Smooth muscle cell (in vitro differentiated cells): ENCODE measurements at regions not wholly inside any gene's neighbourhood (a gene's known extent, or its start where the extent isn't known, plus 50 kb on each side); places are given as distances from the start of the nearest gene placed in this dataset.

Experiments used
- DNase-seq: peaks from one replicate; lab custom pipeline; 2025; ENCODE audit not compliant: unreplicated experiment; lab: John Stamatoyannopoulos, UW
- H2AFZ ChIP-seq: fragments of 200-600 bp; sonication (generic); 2 replicates; pipeline ENCODE4 v1.6.0; 2016; ENCODE audit warnings: antibody characterized with exemption, low read depth, mild to moderate bottlenecking
- H3F3A ChIP-seq: fragments of 200-600 bp; sonication (generic); 2 replicates; pipeline ENCODE4 v1.6.0; 2017; ENCODE audit warnings: antibody characterized with exemption, low read depth
- H3K27ac ChIP-seq: fragments of 200-600 bp; sonication (generic); 2 replicates; pipeline ENCODE4 v1.5.1; 2016; ENCODE audit warnings: low read depth, mild to moderate bottlenecking
- H3K27me3 ChIP-seq: fragments of 200-600 bp; sonication (generic); 2 replicates; pipeline ENCODE4 v1.6.1; 2016; ENCODE audit warnings: low read depth, mild to moderate bottlenecking
- H3K36me3 ChIP-seq: fragments of 200-600 bp; sonication (generic); 2 replicates; pipeline ENCODE4 v1.5.1; 2016; ENCODE audit warnings: low read depth
- H3K4me1 ChIP-seq: fragments of 200-600 bp; sonication (generic); 2 replicates; pipeline ENCODE4 v1.5.1; 2016; ENCODE audit warnings: low read depth
- H3K4me2 ChIP-seq: fragments of 200-600 bp; sonication (generic); 2 replicates; pipeline ENCODE4 v1.6.0; 2016; ENCODE audit warnings: mild to moderate bottlenecking
- H3K4me3 ChIP-seq: fragments of 200-600 bp; sonication (generic); 2 replicates; pipeline ENCODE4 v1.5.1; 2016; ENCODE audit warnings: mild to moderate bottlenecking
- H3K79me2 ChIP-seq: fragments of 200-600 bp; sonication (generic); 2 replicates; pipeline ENCODE4 v1.6.0; 2016; ENCODE audit warnings: low read depth, mild to moderate bottlenecking
- H3K9ac ChIP-seq: fragments of 200-600 bp; sonication (generic); 2 replicates; pipeline ENCODE4 v1.6.0; 2016; ENCODE audit warnings: low read depth
- H3K9me3 ChIP-seq: fragments of 200-600 bp; sonication (generic); replicated peaks from 2 replicates; pipeline ENCODE4 v1.5.1; 2016; ENCODE audit warnings: low read depth
- H4K20me1 ChIP-seq: fragments of 200-600 bp; sonication (generic); 2 replicates; pipeline ENCODE4 v1.6.0; 2016; ENCODE audit warnings: low read depth
- CTCF ChIP-seq: fragments of 200-600 bp; sonication (generic); IDR thresholded peaks from 2 replicates; pipeline ENCODE4 v1.5.1; 2017; ENCODE audit warnings: borderline replicate concordance, mild to moderate bottlenecking, antibody characterized with exemption; ENCODE audit not compliant: insufficient read depth, poor library complexity, severe bottlenecking
- whole genome bisulfite sequencing: methylation state at CpG from one replicate; pipeline ENCODE4 v1.1.7; 2016; ENCODE audit warnings: low lambda C conversion rate; 5-methylcytosine and 5-hydroxymethylcytosine counted together

DNA sequence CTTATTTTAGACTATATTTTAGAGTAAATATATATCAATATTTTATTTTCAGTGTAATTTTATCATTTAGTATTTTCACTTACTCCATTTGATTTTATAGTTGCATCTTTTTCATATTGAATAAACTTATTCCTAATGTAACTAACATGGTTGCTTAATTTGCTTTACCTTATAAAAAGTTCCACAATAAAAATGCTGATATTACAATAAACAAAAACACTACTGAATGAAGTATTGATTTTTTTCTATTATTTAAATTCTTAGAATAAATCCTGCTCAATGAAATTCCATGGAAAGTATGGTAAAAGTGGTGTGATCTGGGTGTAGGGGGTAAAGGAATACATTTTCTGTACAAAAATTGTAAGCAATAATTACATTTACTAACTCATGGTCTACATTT, 2074.9 kb upstream of the C9orf72 start:
- Histone ChIP-seq H3K4me3 (no peak overlapping the region), H4K20me1 (no peaks in the 10 kb centered on the region), H2AFZ (peak overlapping the region; percentile 34), H3K9ac (no peak overlapping the region), H3K9me3 (no peaks in the 10 kb centered on the region), H3K27ac (no peak overlapping the region), H3K27me3 (no peaks in the 10 kb centered on the region), H3K4me1 (no peaks in the 10 kb centered on the region), H3K36me3 (no peaks in the 10 kb centered on the region), H3K4me2 (no peak overlapping the region), H3F3A (no peaks in the 10 kb centered on the region), H3K79me2 (no peaks in the 10 kb centered on the region)
- TF ChIP-seq CTCF: no peak
- no peak for DNase-seq

- Histone ChIP-seq H3K27ac (no peak overlapping the region), H3K79me2 (no peaks in the 10 kb centered on the region), H3K36me3 (no peaks in the 10 kb centered on the region), H3K4me1 (no peaks in the 10 kb centered on the region), H2AFZ (peak overlapping the region; percentile 34), H3K9ac (no peak overlapping the region), H3K4me2 (no peak overlapping the region), H3K27me3 (no peaks in the 10 kb centered on the region), H4K20me1 (no peaks in the 10 kb centered on the region), H3F3A (no peaks in the 10 kb centered on the region), H3K4me3 (no peak overlapping the region), H3K9me3 (no peaks in the 10 kb centered on the region)
- no peak for TF ChIP-seq CTCF
- DNase-seq: no peak
Observed at GRCh38 chr9:29648601-29649000, 2075.3 kb upstream of the C9orf72 start.

DNA sequence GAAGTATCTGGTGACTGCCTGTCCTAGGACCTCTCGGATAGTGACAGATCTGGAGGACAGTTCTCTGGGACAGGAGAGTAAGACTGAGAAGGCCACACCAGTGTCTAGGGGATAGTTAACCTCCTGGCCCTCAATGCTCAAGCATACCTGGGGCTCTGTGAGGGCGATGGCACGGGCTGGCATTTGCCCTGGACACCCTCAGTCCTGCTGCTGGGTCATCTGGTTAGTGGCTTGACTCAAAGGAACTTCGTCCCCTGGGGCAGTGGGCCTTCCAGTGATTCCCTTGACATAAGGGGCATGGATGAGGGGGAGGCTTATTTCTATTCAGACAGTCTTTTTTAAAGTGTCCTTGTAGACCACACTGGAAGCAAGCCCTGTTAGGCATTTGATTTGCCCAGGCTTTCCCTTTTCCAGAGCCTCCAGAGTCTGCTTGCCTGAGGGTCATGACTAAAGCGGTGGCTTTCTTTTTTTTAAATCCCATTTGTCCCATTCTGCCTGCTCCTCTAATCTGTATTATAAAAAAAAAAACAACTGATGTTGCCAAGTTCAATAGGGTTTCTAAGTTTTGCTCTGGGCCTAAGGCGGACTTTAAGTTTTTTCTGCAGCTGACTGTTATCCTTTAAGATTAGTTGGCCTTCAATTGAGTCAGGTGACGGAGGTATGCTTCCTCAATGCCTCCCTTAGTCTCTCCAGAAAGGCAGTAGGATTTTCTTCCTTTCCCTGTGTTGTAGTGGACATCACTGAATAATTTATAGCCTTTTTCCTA, 2083.5 kb upstream of the C9orf72 start:
- H2AFZ ChIP-seq: no peak overlapping the region
- no peak overlapping the region for H3K4me2 ChIP-seq
- no peak for DNase-seq
- no peaks in the 10 kb centered on the region for H4K20me1 ChIP-seq
- no peak for TF ChIP-seq CTCF
- H3K4me1 ChIP-seq: no peaks in the 10 kb centered on the region
- no peaks in the 10 kb centered on the region for H3F3A ChIP-seq
- no peak overlapping the region for H3K9ac ChIP-seq
- WGBS: 92% methylated on average over 7 of the region's 7 CpGs
- no peaks in the 10 kb centered on the region for H3K79me2 ChIP-seq
- H3K27me3 ChIP-seq: no peaks in the 10 kb centered on the region
- H3K27ac ChIP-seq: no peak overlapping the region
- no peaks in the 10 kb centered on the region for H3K9me3 ChIP-seq
- H3K4me3 ChIP-seq: no peak overlapping the region
- H3K36me3 ChIP-seq: no peaks in the 10 kb centered on the region

DNA sequence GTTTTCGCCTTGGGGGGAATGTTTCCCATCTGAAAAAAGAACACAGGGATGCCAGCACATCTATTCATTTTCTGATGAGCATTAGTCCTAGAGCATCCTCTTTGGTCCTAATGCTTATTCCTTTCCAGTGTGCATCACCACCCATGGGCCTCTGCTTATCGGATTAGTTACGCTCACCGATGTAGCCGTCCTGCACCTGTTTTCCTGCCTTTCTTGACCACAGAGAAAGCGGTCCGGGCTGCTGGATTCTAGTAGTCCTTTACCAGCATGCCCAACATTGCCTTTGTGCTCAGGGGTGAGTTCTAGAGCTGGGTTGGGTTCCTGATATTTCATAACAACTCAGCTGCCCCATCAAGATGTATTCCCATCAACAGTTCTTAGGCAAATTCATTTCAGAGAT, 2084.5 kb upstream of the C9orf72 start:
- H3K9ac ChIP-seq: no peak overlapping the region
- H3F3A ChIP-seq: no peaks in the 10 kb centered on the region
- no peak overlapping the region for H3K27ac ChIP-seq
- H3K4me2 ChIP-seq: no peak overlapping the region
- H3K36me3 ChIP-seq: no peaks in the 10 kb centered on the region
- no peaks in the 10 kb centered on the region for H4K20me1 ChIP-seq
- no peaks in the 10 kb centered on the region for H3K79me2 ChIP-seq
- H2AFZ ChIP-seq: no peak overlapping the region
- H3K27me3 ChIP-seq: no peaks in the 10 kb centered on the region
- H3K4me1 ChIP-seq: no peaks in the 10 kb centered on the region
- H3K9me3 ChIP-seq: no peaks in the 10 kb centered on the region
- WGBS: 100% methylated on average over 7 of the region's 7 CpGs
- no peak overlapping the region for H3K4me3 ChIP-seq
- no peak for DNase-seq
- no peak for TF ChIP-seq CTCF
